ENCODE measurements at regions not wholly inside any gene's neighbourhood (a gene's known extent, or its start where the extent isn't known, plus 50 kb on each side); places are given as distances from the start of the nearest gene placed in this dataset.
A peak's percentile ranks its signal among the peaks of the same experiment; 100 is the strongest.

DNA sequence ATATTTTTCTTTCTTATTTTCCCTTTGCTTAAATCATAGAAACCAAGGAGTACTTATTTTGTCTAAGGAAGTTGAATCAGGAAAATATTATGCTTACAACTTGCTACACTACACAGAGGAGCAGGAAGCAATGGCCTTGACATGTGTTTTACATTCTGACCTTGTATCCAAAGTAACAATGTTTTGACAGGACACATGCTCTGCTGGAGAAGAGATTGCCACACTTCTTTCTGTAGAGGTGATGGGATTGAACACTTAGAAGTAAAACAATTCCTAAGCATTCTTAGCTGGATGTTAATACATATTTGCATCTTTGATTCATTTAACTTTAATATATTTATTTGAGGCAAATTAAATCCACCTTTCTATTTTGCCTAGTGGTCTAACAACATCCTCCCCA, 929.1 kb downstream of the DSC3 start:
- POLR2A ChIA-PET: no interaction called here
- Mint-ChIP-seq H3K36me3 (ENCODE audit: insufficient read depth, unreplicated experiment) (no peaks in the 10 kb centered on the region), H3K27me3 (ENCODE audit: insufficient read depth, unreplicated experiment) (no peaks in the 10 kb centered on the region), H3K9me3 (ENCODE audit: unreplicated experiment) (peaks cover 7% of the 10 kb centered on the region), H3K27ac (ENCODE audit: low read depth, unreplicated experiment) (no peak overlapping the region), H3K4me1 (ENCODE audit: insufficient read depth, unreplicated experiment) (no peaks in the 10 kb centered on the region), H3K4me3 (ENCODE audit: unreplicated experiment) (no peak overlapping the region)
- intact Hi-C loops (cut with micrococcal nuclease): no loop called here
- no peak for DNase-seq (ENCODE audit: unreplicated experiment)
- CTCF ChIA-PET: no interaction called here
- BruUV-seq (replicated peaks): no TSS peak
- no peak for TF ChIP-seq CTCF (IDR thresholded peaks at IDR 0.05; ENCODE audit: unreplicated experiment)

- no TSS peak for BruUV-seq (replicated peaks)
- ChIA-PET CTCF (interaction anchor here (1.4 kb wide), 1 partner anchor 20 kb away, joined by 4 read pairs; no protein-coding TSS in a partner anchor), POLR2A (interaction anchor here (0.6 to 1.2 kb wide), 2 partner anchors 10 to 1986 kb away, joined by 3 read pairs; partner anchors contain the start of gene RNF138)
- Mint-ChIP-seq H3K9me3 (ENCODE audit: unreplicated experiment) (no peaks in the 10 kb centered on the region), H3K4me3 (ENCODE audit: unreplicated experiment) (no peak overlapping the region), H3K27ac (ENCODE audit: low read depth, unreplicated experiment) (no peak overlapping the region), H3K36me3 (ENCODE audit: insufficient read depth, unreplicated experiment) (no peaks in the 10 kb centered on the region), H3K4me1 (ENCODE audit: insufficient read depth, unreplicated experiment) (peaks cover 10% of the 10 kb centered on the region), H3K27me3 (ENCODE audit: insufficient read depth, unreplicated experiment) (no peaks in the 10 kb centered on the region)
- intact Hi-C loops (cut with micrococcal nuclease): no loop called here
- peak; percentile 88 for DNase-seq (ENCODE audit: unreplicated experiment)
- TF ChIP-seq CTCF (IDR thresholded peaks at IDR 0.05; ENCODE audit: unreplicated experiment): no peak
Observed at GRCh38 chr18:30106356-30106755, 936.2 kb downstream of the DSC3 start.

GRCh38 chr18:30103881-30104280, 938.7 kb downstream of the DSC3 start:
- Mint-ChIP-seq H3K36me3 (ENCODE audit: insufficient read depth, unreplicated experiment) (no peaks in the 10 kb centered on the region), H3K9me3 (ENCODE audit: unreplicated experiment) (no peaks in the 10 kb centered on the region), H3K27ac (ENCODE audit: low read depth, unreplicated experiment) (no peak overlapping the region), H3K4me3 (ENCODE audit: unreplicated experiment) (no peak overlapping the region), H3K27me3 (ENCODE audit: insufficient read depth, unreplicated experiment) (no peaks in the 10 kb centered on the region), H3K4me1 (ENCODE audit: insufficient read depth, unreplicated experiment) (peaks cover 10% of the 10 kb centered on the region)
- no TSS peak for BruUV-seq (replicated peaks)
- no peak for DNase-seq (ENCODE audit: unreplicated experiment)
- intact Hi-C loops (cut with micrococcal nuclease): no loop called here
- no peak for TF ChIP-seq CTCF (IDR thresholded peaks at IDR 0.05; ENCODE audit: unreplicated experiment)
- ChIA-PET POLR2A (no interaction called here), CTCF (interaction anchor here (0.6 kb wide), 1 partner anchor 222 kb away, joined by 4 read pairs; no protein-coding TSS in a partner anchor)

GRCh38 chr18:30096796-30097195, 945.7 kb downstream of the DSC3 start:
- BruUV-seq (replicated peaks): no TSS peak
- Mint-ChIP-seq H3K4me3 (ENCODE audit: unreplicated experiment) (no peak overlapping the region), H3K27ac (ENCODE audit: low read depth, unreplicated experiment) (no peak overlapping the region), H3K27me3 (ENCODE audit: insufficient read depth, unreplicated experiment) (no peaks in the 10 kb centered on the region), H3K4me1 (ENCODE audit: insufficient read depth, unreplicated experiment) (peaks cover 5% of the 10 kb centered on the region), H3K9me3 (ENCODE audit: unreplicated experiment) (no peaks in the 10 kb centered on the region), H3K36me3 (ENCODE audit: insufficient read depth, unreplicated experiment) (no peaks in the 10 kb centered on the region)
- intact Hi-C loops (cut with micrococcal nuclease): no loop called here
- TF ChIP-seq CTCF (IDR thresholded peaks at IDR 0.05; ENCODE audit: unreplicated experiment): no peak
- no peak for DNase-seq (ENCODE audit: unreplicated experiment)
- CTCF ChIA-PET: no interaction called here
- POLR2A ChIA-PET: interaction anchor here (1.4 kb wide), 1 partner anchor 10 kb away, joined by 3 read pairs; no protein-coding TSS in a partner anchor

All from MCF 10A (cell line).